Transverse colon (tissue), 4 donors: ENCODE measurements at regions not wholly inside any gene's neighbourhood (a gene's known extent, or its start where the extent isn't known, plus 50 kb on each side); places are given as distances from the start of the nearest gene placed in this dataset.

Experiments
- DNase-seq: peaks from one replicate; pipeline ENCODE4 v3.0.0-alpha.2; 2019
- H3K27ac ChIP-seq, 4 donors: fragments of 200-600 bp; sonication (generic); 2 replicates each; pipeline ENCODE4 v1.5.1; 2016 to 2018; ENCODE audit warnings: inconsistent platforms in 4 of 4
- H3K27me3 ChIP-seq: fragments of 200-600 bp; sonication (generic); 2 replicates; pipeline ENCODE4 v1.5.1; 2017; ENCODE audit warnings: inconsistent platforms
- H3K36me3 ChIP-seq, 4 donors: fragments of 200-600 bp; sonication (generic); 2 replicates each; pipeline ENCODE4 v1.5.1; 2017 to 2019; ENCODE audit warnings: inconsistent platforms in 4 of 4
- H3K4me1 ChIP-seq, 4 donors: fragments of 200-600 bp; sonication (generic); 2 replicates each; pipeline ENCODE4 v1.5.1; 2017 to 2020; ENCODE audit warnings: inconsistent platforms in 4 of 4
- H3K4me3 ChIP-seq, 4 donors: fragments of 200-600 bp; sonication (generic); 1 replicate in 1 of 4; 2 replicates in 3 of 4; pipeline versions ENCODE4 v1.5.1 to v1.6.1; 2017 to 2019; ENCODE audit warnings: inconsistent platforms in 4 of 4
- H3K9me3 ChIP-seq, 2 donors: fragments of 200-600 bp; sonication (generic); 2 replicates each; pipeline ENCODE4 v1.5.1; 2017 to 2019; ENCODE audit warnings: inconsistent platforms in 2 of 2
- EP300 ChIP-seq: sonication (generic); formaldehyde crosslinking; IDR thresholded peaks from one replicate; pipeline ENCODE4 v1.6.1; 2017; ENCODE audit warnings: antibody characterized with exemption, low read depth
- POLR2A ChIP-seq: fragments of 450-650 bp; IDR thresholded peaks from one replicate; pipeline ENCODE4 v1.6.1; 2016; ENCODE audit warnings: antibody characterized with exemption, mild to moderate bottlenecking, moderate library complexity
- POLR2AphosphoS5 ChIP-seq, 3 donors: sonication (generic); formaldehyde crosslinking; IDR thresholded peaks; one replicate each; pipeline ENCODE4 v1.6.1; 2016; ENCODE audit warnings: antibody characterized with exemption in 3 of 3
- WGBS, 2 donors: methylation state at CpG; one replicate each; pipeline ENCODE4 v1.1.5; 2018; ENCODE audit warnings: low coverage in 1 of 2; 5-methylcytosine and 5-hydroxymethylcytosine counted together
- in situ Hi-C, 4 donors: fragments of 200-750 bp; cut with MboI; loops; one replicate each; pipeline versions ENCODE4 v1.15.0 to v1.15.1; 2017; ENCODE audit warnings: low sequenced_read_pairs in 3 of 4, low pct_ligation_motif_present in 1 of 4, low pct_unique_long_range_greater_than_20kb in 1 of 4
- intact Hi-C: fragments of 100-400 bp; cut with DNase I; formaldehyde crosslinking; loops from one replicate; pipeline ENCODE4 v1.15.1; 2023; ENCODE audit warnings: low total_unique reads
- TF ChIP-seq, protein P1 (sequence below), 5 experiments: fragments of 200-600 bp in 3 of 5; fragments of 450-650 bp in 2 of 5; sonication (generic) in 3 of 5; IDR thresholded peaks; 1 replicate in 2 of 5; 2 replicates in 3 of 5; pipeline ENCODE4 v1.5.1; 2016 to 2017; ENCODE audit warnings: antibody characterized with exemption in 5 of 5, inconsistent platforms in 3 of 5, mild to moderate bottlenecking in 2 of 5, moderate library complexity in 1 of 5

DNA sequence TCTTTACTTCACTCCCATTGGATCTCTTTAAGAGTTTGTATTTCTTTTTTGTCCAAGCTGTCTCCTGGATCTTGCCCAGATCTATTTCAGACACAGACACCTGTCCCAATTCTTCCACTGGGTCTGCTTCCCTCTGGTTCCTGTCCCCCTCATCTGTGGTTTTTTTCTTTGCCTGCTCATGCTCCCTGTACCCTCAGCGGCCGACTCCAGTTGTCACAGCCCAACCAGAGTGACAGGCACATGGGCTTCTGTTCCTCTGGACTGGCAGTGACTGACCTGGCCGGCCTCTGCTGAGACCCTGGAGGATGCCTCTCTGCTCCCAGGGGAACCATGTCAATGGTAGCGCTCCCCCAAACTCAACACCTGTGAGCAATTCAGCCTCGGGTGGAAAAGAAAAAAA is 142.6 kb downstream of the WSCD1 start:
- intact Hi-C loops (no loop called here), in situ Hi-C loops (no loop called here)
- WGBS, 2 donors: 57 to 80% methylated on average over 5 of the region's 5 CpGs
- no peak overlapping the region for H3K4me3 ChIP-seq
- H3K36me3 ChIP-seq: no peaks in the 10 kb centered on the region
- H3K27ac ChIP-seq: no peak overlapping the region
- no peak for DNase-seq
- H3K4me1 ChIP-seq: no peaks in the 10 kb centered on the region
- H3K27me3 ChIP-seq: peaks cover 3% of the 10 kb centered on the region
- no peak for TF ChIP-seq EP300
- TF ChIP-seq, protein P1, sequence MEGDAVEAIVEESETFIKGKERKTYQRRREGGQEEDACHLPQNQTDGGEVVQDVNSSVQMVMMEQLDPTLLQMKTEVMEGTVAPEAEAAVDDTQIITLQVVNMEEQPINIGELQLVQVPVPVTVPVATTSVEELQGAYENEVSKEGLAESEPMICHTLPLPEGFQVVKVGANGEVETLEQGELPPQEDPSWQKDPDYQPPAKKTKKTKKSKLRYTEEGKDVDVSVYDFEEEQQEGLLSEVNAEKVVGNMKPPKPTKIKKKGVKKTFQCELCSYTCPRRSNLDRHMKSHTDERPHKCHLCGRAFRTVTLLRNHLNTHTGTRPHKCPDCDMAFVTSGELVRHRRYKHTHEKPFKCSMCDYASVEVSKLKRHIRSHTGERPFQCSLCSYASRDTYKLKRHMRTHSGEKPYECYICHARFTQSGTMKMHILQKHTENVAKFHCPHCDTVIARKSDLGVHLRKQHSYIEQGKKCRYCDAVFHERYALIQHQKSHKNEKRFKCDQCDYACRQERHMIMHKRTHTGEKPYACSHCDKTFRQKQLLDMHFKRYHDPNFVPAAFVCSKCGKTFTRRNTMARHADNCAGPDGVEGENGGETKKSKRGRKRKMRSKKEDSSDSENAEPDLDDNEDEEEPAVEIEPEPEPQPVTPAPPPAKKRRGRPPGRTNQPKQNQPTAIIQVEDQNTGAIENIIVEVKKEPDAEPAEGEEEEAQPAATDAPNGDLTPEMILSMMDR (IDR thresholded peaks at IDR 0.05): no peak
- TF ChIP-seq POLR2AphosphoS5 (IDR thresholded peaks at IDR 0.05): no peak
- TF ChIP-seq POLR2A: no peak
- no peaks in the 10 kb centered on the region for H3K9me3 ChIP-seq

DNA sequence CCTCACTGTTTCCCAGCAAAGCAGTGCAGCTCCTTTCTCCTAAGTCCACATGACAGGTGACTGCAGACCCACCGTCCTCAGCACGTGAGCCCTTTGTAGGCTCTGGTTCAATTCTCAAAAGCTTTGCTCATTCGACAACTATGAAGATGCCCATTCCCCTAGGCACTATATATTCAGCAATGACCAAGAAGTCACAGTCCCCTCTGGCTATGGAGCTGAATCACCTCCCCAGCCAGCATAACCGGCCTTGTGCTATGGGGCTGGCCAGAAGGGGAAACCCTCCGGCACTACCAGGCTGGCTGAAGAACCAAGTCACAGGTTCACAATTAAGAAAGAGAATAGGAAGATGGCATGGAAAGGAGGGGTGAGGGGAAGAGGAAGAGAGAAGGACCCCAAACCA is 139.7 kb downstream of the WSCD1 start:
- in situ Hi-C loops: no loop called here
- no peak for DNase-seq
- Histone ChIP-seq H3K4me3 (no peak overlapping the region), H3K27ac (no peak overlapping the region), H3K4me1 (no peaks in the 10 kb centered on the region), H3K27me3 (peaks cover 3% of the 10 kb centered on the region), H3K36me3 (no peaks in the 10 kb centered on the region), H3K9me3 (no peaks in the 10 kb centered on the region)
- WGBS, 2 donors: 83 to 87% methylated on average over 1 to 5 of the region's 5 CpGs
- TF ChIP-seq POLR2AphosphoS5 (IDR thresholded peaks at IDR 0.05): no peak
- no peak for TF ChIP-seq POLR2A
- TF ChIP-seq, protein P1 (IDR thresholded peaks at IDR 0.05): no peak
- no peak for TF ChIP-seq EP300
- intact Hi-C loops: no loop called here

DNA sequence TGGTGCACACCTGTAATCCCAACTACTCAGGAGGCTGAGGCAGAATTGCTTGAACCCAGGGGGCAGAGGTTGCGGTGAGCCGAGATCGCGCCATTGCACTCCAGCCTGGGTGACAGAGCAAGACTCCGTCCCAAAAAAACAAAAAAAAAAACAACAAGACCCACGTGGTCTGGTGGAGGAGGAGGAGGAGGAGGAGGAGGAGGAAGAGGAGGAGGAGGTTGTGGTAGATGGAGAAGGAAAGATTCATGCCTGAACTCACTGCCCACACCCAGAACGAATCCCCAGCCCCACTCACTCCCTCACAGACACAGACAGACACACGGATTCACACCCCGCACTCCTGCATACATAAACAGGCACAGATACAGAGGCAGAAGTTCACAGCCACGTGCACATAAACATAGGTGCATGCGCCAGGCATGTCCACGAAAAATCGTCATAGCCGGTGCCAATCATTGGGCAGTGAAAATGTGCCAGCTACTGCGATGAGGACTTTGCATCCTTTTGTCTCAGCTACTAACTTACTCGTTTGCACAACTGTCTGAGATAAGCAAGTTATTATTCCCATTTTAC is 138.5 kb downstream of the WSCD1 start:
- WGBS, 2 donors: 71% methylated on average over 11 to 16 of the region's 16 CpGs
- in situ Hi-C loops: no loop called here

DNA sequence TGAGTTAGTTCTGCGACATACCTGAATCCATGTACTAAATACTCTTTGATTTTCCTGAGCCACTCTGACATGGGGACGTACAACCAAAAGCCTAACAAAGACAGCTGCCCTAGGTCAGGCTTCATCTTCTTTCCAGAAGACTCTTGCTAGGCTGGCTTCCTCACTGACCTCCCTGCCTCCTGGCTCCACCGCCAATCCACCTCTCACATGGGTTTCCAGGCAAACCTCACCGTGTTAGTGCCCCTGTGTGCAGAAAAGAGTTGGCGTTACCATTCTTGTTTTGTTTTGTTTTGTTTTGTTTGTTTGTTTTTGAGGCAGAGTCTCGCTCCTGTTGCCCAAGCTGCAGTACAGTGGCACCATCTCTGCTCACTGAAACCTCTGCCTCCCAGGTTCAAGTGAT is 135.3 kb downstream of the WSCD1 start:
- H3K9me3 ChIP-seq: no peaks in the 10 kb centered on the region
- H3K27me3 ChIP-seq: peaks cover 8% of the 10 kb centered on the region
- no peak overlapping the region for H3K27ac ChIP-seq
- no peak overlapping the region for H3K4me3 ChIP-seq
- 66 to 81% methylated on average over 4 to 6 of the region's 6 CpGs for WGBS, 2 donors
- intact Hi-C loops: no loop called here
- no peak for DNase-seq
- TF ChIP-seq POLR2A (no peak), EP300 (no peak), POLR2AphosphoS5 (IDR thresholded peaks at IDR 0.05) (no peak)
- TF ChIP-seq, protein P1 (IDR thresholded peaks at IDR 0.05): no peak
- no peaks in the 10 kb centered on the region for H3K4me1 ChIP-seq
- in situ Hi-C loops: no loop called here
- H3K36me3 ChIP-seq: no peaks in the 10 kb centered on the region

More for the DNA sequence above, 138.5 kb downstream of the WSCD1 start:
- intact Hi-C loops: no loop called here
- DNase-seq: no peak
- Histone ChIP-seq H3K4me3 (no peak overlapping the region), H3K36me3 (no peaks in the 10 kb centered on the region), H3K4me1 (no peaks in the 10 kb centered on the region), H3K9me3 (no peaks in the 10 kb centered on the region), H3K27me3 (peaks cover 6% of the 10 kb centered on the region), H3K27ac (no peak overlapping the region)
- no peak for TF ChIP-seq EP300
- no peak for TF ChIP-seq POLR2AphosphoS5 (IDR thresholded peaks at IDR 0.05)
- TF ChIP-seq, protein P1 (IDR thresholded peaks at IDR 0.05): no peak
- TF ChIP-seq POLR2A: no peak
